ENCODE measurements at regions not wholly inside any gene's neighbourhood (a gene's known extent, or its start where the extent isn't known, plus 50 kb on each side); places are given as distances from the start of the nearest gene placed in this dataset.

GRCh38 chr18:24560511-24560981 is 100.1 kb downstream of the HRH4 start:
- Histone ChIP-seq H3K36me3 (no peaks in the 10 kb centered on the region), H3K4me3 (no peak overlapping the region), H3K4me1 (no peaks in the 10 kb centered on the region), H3K9me3 (no peaks in the 10 kb centered on the region), H3K27ac (no peak overlapping the region), H3K27me3 (no peaks in the 10 kb centered on the region), H3K4me2 (no peak overlapping the region), H3K9ac (no peak overlapping the region), H4K20me1 (no peaks in the 10 kb centered on the region)
- no peak for TF ChIP-seq Cebpa-rat (IDR thresholded peaks at IDR 0.05)

GRCh38 chr18:24561369-24561965 is 101.0 kb downstream of the HRH4 start:
- no peak overlapping the region for H3K4me2 ChIP-seq

GRCh38 chr18:24567199-24567598 is 106.8 kb downstream of the HRH4 start:
- Histone ChIP-seq H3K27ac (no peak overlapping the region), H4K20me1 (no peaks in the 10 kb centered on the region), H3K4me3 (no peak overlapping the region), H3K27me3 (no peaks in the 10 kb centered on the region), H3K9me3 (no peaks in the 10 kb centered on the region), H3K4me1 (no peaks in the 10 kb centered on the region), H3K9ac (no peak overlapping the region), H3K4me2 (no peak overlapping the region), H3K36me3 (no peaks in the 10 kb centered on the region)
- no peak for TF ChIP-seq Cebpa-rat (IDR thresholded peaks at IDR 0.05)

More at GRCh38 chr18:24561369-24561965, 101.0 kb downstream of the HRH4 start:
- H3K27ac ChIP-seq, result no peak overlapping the region
- H3K9ac ChIP-seq, result no peak overlapping the region
- no peaks in the 10 kb centered on the region for H3K36me3 ChIP-seq
- H3K4me3 ChIP-seq, result no peak overlapping the region
- no peaks in the 10 kb centered on the region for H3K9me3 ChIP-seq
- TF ChIP-seq Cebpa-rat (IDR thresholded peaks at IDR 0.05), result no peak
- H3K4me1 ChIP-seq, result no peaks in the 10 kb centered on the region
- no peaks in the 10 kb centered on the region for H4K20me1 ChIP-seq
- H3K27me3 ChIP-seq, result no peaks in the 10 kb centered on the region

- H3K9ac ChIP-seq, result no peak overlapping the region
- H3K27ac ChIP-seq, result no peak overlapping the region
- H3K36me3 ChIP-seq, result no peaks in the 10 kb centered on the region
- H3K4me1 ChIP-seq, result no peaks in the 10 kb centered on the region
- no peaks in the 10 kb centered on the region for H4K20me1 ChIP-seq
- no peaks in the 10 kb centered on the region for H3K27me3 ChIP-seq
- H3K4me2 ChIP-seq, result no peak overlapping the region
- peaks cover 16% of the 10 kb centered on the region for H3K9me3 ChIP-seq
- no peak overlapping the region for H3K4me3 ChIP-seq
- no peak for TF ChIP-seq Cebpa-rat (IDR thresholded peaks at IDR 0.05)
Measured at GRCh38 chr18:24570716-24571115, 110.3 kb downstream of the HRH4 start.

- no peaks in the 10 kb centered on the region for H3K27me3 ChIP-seq
- H3K27ac ChIP-seq, result no peak overlapping the region
- H3K9ac ChIP-seq, result no peak overlapping the region
- no peak overlapping the region for H3K4me3 ChIP-seq
- no peaks in the 10 kb centered on the region for H3K36me3 ChIP-seq
- no peak for TF ChIP-seq Cebpa-rat (IDR thresholded peaks at IDR 0.05)
- no peaks in the 10 kb centered on the region for H3K9me3 ChIP-seq
- no peak overlapping the region for H3K4me2 ChIP-seq
- no peaks in the 10 kb centered on the region for H4K20me1 ChIP-seq
- no peaks in the 10 kb centered on the region for H3K4me1 ChIP-seq
Measured at GRCh38 chr18:24582771-24583170, 122.3 kb downstream of the HRH4 start.

- TF ChIP-seq Cebpa-rat (IDR thresholded peaks at IDR 0.05), result no peak
- Histone ChIP-seq H3K4me3 (no peak overlapping the region), H3K27ac (no peak overlapping the region), H4K20me1 (no peaks in the 10 kb centered on the region), H3K9ac (no peak overlapping the region), H3K4me1 (no peaks in the 10 kb centered on the region), H3K4me2 (no peak overlapping the region), H3K27me3 (no peaks in the 10 kb centered on the region), H3K36me3 (no peaks in the 10 kb centered on the region), H3K9me3 (no peaks in the 10 kb centered on the region)
Measured at GRCh38 chr18:24584205-24584604, 123.8 kb downstream of the HRH4 start.

GRCh38 chr18:24584813-24585212 is 124.4 kb downstream of the HRH4 start:
- no peaks in the 10 kb centered on the region for H3K4me1 ChIP-seq
- H3K4me3 ChIP-seq, result no peak overlapping the region
- no peak overlapping the region for H3K9ac ChIP-seq
- H3K9me3 ChIP-seq, result no peaks in the 10 kb centered on the region
- TF ChIP-seq Cebpa-rat (IDR thresholded peaks at IDR 0.05), result no peak
- H3K4me2 ChIP-seq, result no peak overlapping the region
- H3K27me3 ChIP-seq, result no peaks in the 10 kb centered on the region
- H4K20me1 ChIP-seq, result no peaks in the 10 kb centered on the region
- no peaks in the 10 kb centered on the region for H3K36me3 ChIP-seq
- no peak overlapping the region for H3K27ac ChIP-seq

- Histone ChIP-seq H3K4me1 (no peaks in the 10 kb centered on the region), H3K4me2 (no peak overlapping the region)
- no peak for TF ChIP-seq Cebpa-rat (IDR thresholded peaks at IDR 0.05)
Measured at GRCh38 chr18:24585996-24586566, 125.6 kb downstream of the HRH4 start.

GRCh38 chr18:24586662-24587360 is 126.4 kb downstream of the HRH4 start:
- no peak for TF ChIP-seq Cebpa-rat (IDR thresholded peaks at IDR 0.05)
- no peaks in the 10 kb centered on the region for H3K27me3 ChIP-seq
- H3K27ac ChIP-seq, result no peak overlapping the region
- no peaks in the 10 kb centered on the region for H3K4me1 ChIP-seq
- no peak overlapping the region for H3K4me2 ChIP-seq
- H3K9ac ChIP-seq, result no peak overlapping the region
- H4K20me1 ChIP-seq, result no peaks in the 10 kb centered on the region
- peaks cover 12% of the 10 kb centered on the region for H3K9me3 ChIP-seq
- H3K36me3 ChIP-seq, result no peaks in the 10 kb centered on the region
- H3K4me3 ChIP-seq, result no peak overlapping the region

More at GRCh38 chr18:24585996-24586566, 125.6 kb downstream of the HRH4 start:
- peaks cover 4% of the 10 kb centered on the region for H3K9me3 ChIP-seq
- no peaks in the 10 kb centered on the region for H4K20me1 ChIP-seq
- H3K4me3 ChIP-seq, result no peak overlapping the region
- no peaks in the 10 kb centered on the region for H3K36me3 ChIP-seq
- no peak overlapping the region for H3K27ac ChIP-seq
- no peaks in the 10 kb centered on the region for H3K27me3 ChIP-seq
- no peak overlapping the region for H3K9ac ChIP-seq

GRCh38 chr18:24588440-24588839 is 128.0 kb downstream of the HRH4 start:
- no peaks in the 10 kb centered on the region for H3K4me1 ChIP-seq
- no peak overlapping the region for H3K4me3 ChIP-seq
- H3K9me3 ChIP-seq, result peaks cover 19% of the 10 kb centered on the region
- no peak for TF ChIP-seq Cebpa-rat (IDR thresholded peaks at IDR 0.05)
- H3K27me3 ChIP-seq, result no peaks in the 10 kb centered on the region
- H4K20me1 ChIP-seq, result no peaks in the 10 kb centered on the region
- H3K27ac ChIP-seq, result no peak overlapping the region
- H3K9ac ChIP-seq, result no peak overlapping the region
- no peaks in the 10 kb centered on the region for H3K36me3 ChIP-seq
- H3K4me2 ChIP-seq, result no peak overlapping the region

All from BLaER1 (cell line).